Upper lobe of left lung (tissue), 6 donors: ENCODE measurements at regions not wholly inside any gene's neighbourhood (a gene's known extent, or its start where the extent isn't known, plus 50 kb on each side); places are given as distances from the start of the nearest gene placed in this dataset.

Source experiments
- ATAC-seq, 2 donors: fragments of 200-7000 bp; cut with Tn5 transposase; one replicate each; pipeline ENCODE4 v1.9.1; 2022; ENCODE audit warnings: mild to moderate bottlenecking in 2 of 2, moderate library complexity in 2 of 2; ENCODE audit not compliant: low FRiP score in 2 of 2
- DNase-seq, 2 donors: peaks; one replicate each; pipeline ENCODE4 v3.0.0-alpha.2; 2019 to 2020
- H3K27ac ChIP-seq, 4 donors: fragments of 200-600 bp; sonication (generic); one replicate each; pipeline ENCODE4 v1.5.1; 2016 to 2019
- H3K27me3 ChIP-seq, 4 donors: fragments of 200-600 bp; sonication (generic); one replicate each; pipeline ENCODE4 v1.5.1; 2017 to 2019
- H3K36me3 ChIP-seq, 4 donors: fragments of 200-600 bp; sonication (generic); one replicate each; pipeline ENCODE4 v1.5.1; 2016 to 2019
- H3K4me1 ChIP-seq, 4 donors: fragments of 200-600 bp; sonication (generic); one replicate each; pipeline ENCODE4 v1.5.1; 2018 to 2019
- H3K4me3 ChIP-seq, 4 donors: fragments of 200-600 bp; sonication (generic); one replicate each; pipeline ENCODE4 v1.5.1; 2017 to 2019; ENCODE audit warnings: mild to moderate bottlenecking in 2 of 4, moderate library complexity in 1 of 4
- H3K9me3 ChIP-seq, 4 donors: fragments of 200-600 bp; sonication (generic); one replicate each; pipeline ENCODE4 v1.5.1; 2018 to 2019
- EP300 ChIP-seq, 4 donors: sonication (generic); formaldehyde crosslinking; IDR thresholded peaks; one replicate each; pipeline ENCODE4 v1.5.1; 2017; ENCODE audit warnings: antibody characterized with exemption in 4 of 4, control low read depth in 2 of 4
- POLR2A ChIP-seq, 4 donors: fragments of 450-650 bp; IDR thresholded peaks; one replicate each; pipeline ENCODE4 v1.5.1; 2016 to 2017; ENCODE audit warnings: antibody characterized with exemption in 4 of 4, mild to moderate bottlenecking in 2 of 4
- POLR2AphosphoS5 ChIP-seq, 2 donors: sonication (generic); formaldehyde crosslinking; IDR thresholded peaks; one replicate each; pipeline ENCODE4 v1.5.1; 2017; ENCODE audit warnings: antibody characterized with exemption in 2 of 2
- WGBS, 2 donors: methylation state at CpG; one replicate each; pipeline ENCODE4 v1.1.5; 2017 to 2018; 5-methylcytosine and 5-hydroxymethylcytosine counted together
- TF ChIP-seq, protein P1 (sequence below), 6 experiments: fragments of 450-650 bp in 4 of 6; fragments of 200-600 bp in 2 of 6; sonication (generic) in 2 of 6; IDR thresholded peaks; one replicate each; pipeline ENCODE4 v1.5.1; 2016 to 2019; ENCODE audit warnings: antibody characterized with exemption in 6 of 6
- donor health status: DM: no; HTN: no; CAD: no; lungs with moderate emphysema.
- donor health status: DM: no; HTN: yes; CAD: no; lungs with severe emphysema.

DNA sequence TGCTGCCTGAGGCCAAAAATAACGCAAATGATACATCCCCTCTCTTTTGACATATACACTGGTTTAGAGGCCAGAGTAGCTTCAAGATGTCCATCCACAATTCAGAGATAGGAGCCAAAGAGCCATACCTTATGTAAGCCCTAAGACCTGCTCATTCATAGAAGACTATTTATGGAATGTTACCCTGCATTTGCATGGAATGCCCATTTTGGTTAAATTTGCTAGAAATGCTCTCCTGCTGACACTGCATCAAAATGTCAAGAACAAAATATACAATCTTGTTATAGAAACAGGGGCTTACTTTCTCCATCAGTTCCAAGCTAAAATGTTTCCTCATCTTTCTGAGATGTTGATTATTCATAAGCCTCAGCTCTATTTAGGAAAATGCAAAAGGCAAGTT lies 183.3 kb upstream of the CDKN3 start:
- H3K27me3 ChIP-seq, result no peaks in the 10 kb centered on the region
- H3K9me3 ChIP-seq, result no peaks in the 10 kb centered on the region
- TF ChIP-seq POLR2A (IDR thresholded peaks at IDR 0.05) (no peak), POLR2AphosphoS5 (IDR thresholded peaks at IDR 0.05) (no peak), EP300 (IDR thresholded peaks at IDR 0.05) (no peak)
- TF ChIP-seq, protein P1, sequence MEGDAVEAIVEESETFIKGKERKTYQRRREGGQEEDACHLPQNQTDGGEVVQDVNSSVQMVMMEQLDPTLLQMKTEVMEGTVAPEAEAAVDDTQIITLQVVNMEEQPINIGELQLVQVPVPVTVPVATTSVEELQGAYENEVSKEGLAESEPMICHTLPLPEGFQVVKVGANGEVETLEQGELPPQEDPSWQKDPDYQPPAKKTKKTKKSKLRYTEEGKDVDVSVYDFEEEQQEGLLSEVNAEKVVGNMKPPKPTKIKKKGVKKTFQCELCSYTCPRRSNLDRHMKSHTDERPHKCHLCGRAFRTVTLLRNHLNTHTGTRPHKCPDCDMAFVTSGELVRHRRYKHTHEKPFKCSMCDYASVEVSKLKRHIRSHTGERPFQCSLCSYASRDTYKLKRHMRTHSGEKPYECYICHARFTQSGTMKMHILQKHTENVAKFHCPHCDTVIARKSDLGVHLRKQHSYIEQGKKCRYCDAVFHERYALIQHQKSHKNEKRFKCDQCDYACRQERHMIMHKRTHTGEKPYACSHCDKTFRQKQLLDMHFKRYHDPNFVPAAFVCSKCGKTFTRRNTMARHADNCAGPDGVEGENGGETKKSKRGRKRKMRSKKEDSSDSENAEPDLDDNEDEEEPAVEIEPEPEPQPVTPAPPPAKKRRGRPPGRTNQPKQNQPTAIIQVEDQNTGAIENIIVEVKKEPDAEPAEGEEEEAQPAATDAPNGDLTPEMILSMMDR (IDR thresholded peaks at IDR 0.05), result no peak
- no peaks in the 10 kb centered on the region for H3K4me1 ChIP-seq
- no peak overlapping the region for H3K27ac ChIP-seq
- 96 to 100% methylated on average over 1 of the region's 1 CpG for WGBS, 2 donors
- no peak for ATAC-seq
- no peak for DNase-seq
- no peaks in the 10 kb centered on the region for H3K36me3 ChIP-seq
- no peak overlapping the region for H3K4me3 ChIP-seq

DNA sequence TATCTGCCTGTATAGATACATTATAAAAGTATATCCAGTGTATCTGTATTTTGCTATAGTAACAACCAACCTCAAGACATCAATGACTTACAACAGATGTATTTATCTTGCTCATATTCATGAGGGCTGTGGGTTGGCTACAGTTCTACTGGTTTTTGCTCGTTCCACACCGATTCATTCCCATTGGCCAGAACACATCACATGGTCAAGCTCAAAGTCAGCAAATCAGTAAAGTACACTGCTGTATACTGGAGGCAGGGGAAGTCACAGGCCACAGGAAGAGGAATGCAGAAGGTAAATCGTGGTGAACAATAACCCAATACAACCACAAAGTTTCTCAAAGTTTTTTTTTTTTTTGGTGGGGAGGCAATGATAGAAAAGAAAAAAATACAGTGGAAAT lies 180.0 kb upstream of the CDKN3 start:
- WGBS, 2 donors, result 76 to 84% methylated on average over 3 of the region's 3 CpGs

DNA sequence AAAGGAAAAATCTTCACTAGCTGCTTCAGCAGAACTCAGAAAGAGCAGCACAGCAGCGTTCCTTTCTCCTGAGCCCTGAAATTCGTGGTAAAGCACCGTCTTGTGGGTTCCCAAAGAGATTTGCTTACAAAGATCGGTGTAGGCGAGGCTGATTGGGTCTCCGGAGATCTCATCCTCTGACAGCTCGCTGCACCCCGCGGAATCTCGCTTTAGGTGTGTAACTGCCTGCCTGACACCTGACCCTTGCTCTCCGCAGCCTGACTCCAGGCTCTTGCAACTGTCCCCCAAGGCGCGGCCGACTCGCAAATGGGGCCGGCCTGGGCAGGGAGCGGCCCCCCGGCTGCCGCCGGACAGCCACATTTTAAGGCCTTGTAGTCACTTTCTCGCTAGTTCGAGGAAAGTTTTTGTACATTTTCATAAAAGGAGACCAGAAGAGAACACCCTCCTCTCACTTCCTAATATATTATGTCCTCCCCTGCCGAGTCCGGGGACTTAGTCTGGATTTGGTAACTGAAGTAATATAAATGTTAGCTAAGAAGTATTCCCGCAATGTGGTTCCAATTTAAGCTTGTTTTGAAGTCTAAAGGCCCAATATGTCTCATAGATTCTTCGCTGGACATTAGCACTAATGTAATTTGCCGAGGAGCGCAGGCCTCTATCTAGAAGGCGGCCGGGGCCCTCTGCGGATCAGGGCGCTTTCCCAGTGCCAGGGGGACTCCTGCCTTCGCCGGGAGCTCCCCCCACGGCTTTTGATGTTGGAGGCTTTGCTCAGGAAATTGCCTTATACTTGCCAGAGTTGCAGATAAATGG lies 177.3 kb upstream of the CDKN3 start:
- no peaks in the 10 kb centered on the region for H3K36me3 ChIP-seq
- peak overlapping the region in 3 of 4 donors; percentile 23 to 40 (median 38) for H3K4me3 ChIP-seq
- no peaks in the 10 kb centered on the region for H3K9me3 ChIP-seq
- 54 to 56% methylated on average over 22 to 35 of the region's 35 CpGs for WGBS, 2 donors
- ATAC-seq, result peak in 1 of 2 donors; percentile 8
- H3K27me3 ChIP-seq, result peaks cover 0 to 3% (median 0%) of the 10 kb centered on the region in 4 donors
- H3K4me1 ChIP-seq, result peaks cover 0 to 6% (median 0%) of the 10 kb centered on the region in 4 donors
- peak in 1 of 2 donors; percentile 68 for DNase-seq
- H3K27ac ChIP-seq, result no peak overlapping the region
- no peak for TF ChIP-seq POLR2A (IDR thresholded peaks at IDR 0.05)
- TF ChIP-seq, protein P1 (IDR thresholded peaks at IDR 0.05), result no peak
- TF ChIP-seq EP300 (IDR thresholded peaks at IDR 0.05), result no peak
- no peak for TF ChIP-seq POLR2AphosphoS5 (IDR thresholded peaks at IDR 0.05)

More for the DNA sequence above, 180.0 kb upstream of the CDKN3 start:
- no peak for ATAC-seq
- Histone ChIP-seq H3K27ac (no peak overlapping the region), H3K9me3 (no peaks in the 10 kb centered on the region), H3K4me1 (peaks cover 0 to 6% (median 0%) of the 10 kb centered on the region in 4 donors), H3K4me3 (no peak overlapping the region), H3K27me3 (peaks cover 0 to 3% (median 0%) of the 10 kb centered on the region in 4 donors), H3K36me3 (no peaks in the 10 kb centered on the region)
- TF ChIP-seq, protein P1 (IDR thresholded peaks at IDR 0.05), result no peak
- TF ChIP-seq EP300 (IDR thresholded peaks at IDR 0.05) (no peak), POLR2A (IDR thresholded peaks at IDR 0.05) (no peak), POLR2AphosphoS5 (IDR thresholded peaks at IDR 0.05) (no peak)
- no peak for DNase-seq

DNA sequence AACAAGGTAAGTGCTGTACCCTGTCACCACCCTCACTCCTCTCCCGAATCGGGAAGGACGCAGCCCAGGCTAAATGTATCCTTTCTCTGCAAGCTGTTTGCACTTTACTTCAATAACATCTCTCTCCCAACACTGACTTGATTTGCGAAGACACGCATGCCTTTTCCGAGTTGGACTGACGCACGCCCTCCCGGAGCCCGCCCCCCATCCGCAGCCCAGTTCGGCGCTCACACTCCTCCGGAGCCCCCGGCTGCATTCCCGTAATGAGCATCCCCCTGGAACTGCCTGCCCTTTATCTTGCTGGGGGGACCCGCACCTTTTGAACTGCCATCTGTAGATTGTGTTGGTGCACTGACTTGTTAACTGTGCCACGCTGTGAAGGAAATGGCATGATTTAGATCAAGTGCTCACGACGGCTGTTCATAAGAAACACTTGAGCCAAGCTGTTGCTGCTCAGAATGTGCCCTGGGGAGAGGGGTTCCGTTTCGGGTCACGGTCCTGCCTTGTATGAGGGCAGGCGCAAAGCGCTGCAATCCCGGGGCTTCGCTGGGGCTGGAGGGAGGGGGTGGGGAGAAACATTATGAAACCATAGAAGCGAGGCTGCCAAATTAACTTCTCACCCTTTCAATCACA lies 176.6 kb upstream of the CDKN3 start:
- Histone ChIP-seq H3K27me3 (peaks cover 0 to 3% (median 0%) of the 10 kb centered on the region in 4 donors), H3K27ac (no peak overlapping the region), H3K9me3 (no peaks in the 10 kb centered on the region), H3K36me3 (no peaks in the 10 kb centered on the region), H3K4me1 (peaks cover 0 to 6% (median 0%) of the 10 kb centered on the region in 4 donors), H3K4me3 (peak overlapping the region in 3 of 4 donors; percentile 23 to 40 (median 38))
- WGBS, 2 donors, result 7 to 9% methylated on average over 23 to 28 of the region's 28 CpGs
- DNase-seq, result peak in 1 of 2 donors; percentile 54
- TF ChIP-seq POLR2A (IDR thresholded peaks at IDR 0.05) (no peak), EP300 (IDR thresholded peaks at IDR 0.05) (no peak), POLR2AphosphoS5 (IDR thresholded peaks at IDR 0.05) (no peak)
- ATAC-seq, result peak in 1 of 2 donors; percentile 79

DNA sequence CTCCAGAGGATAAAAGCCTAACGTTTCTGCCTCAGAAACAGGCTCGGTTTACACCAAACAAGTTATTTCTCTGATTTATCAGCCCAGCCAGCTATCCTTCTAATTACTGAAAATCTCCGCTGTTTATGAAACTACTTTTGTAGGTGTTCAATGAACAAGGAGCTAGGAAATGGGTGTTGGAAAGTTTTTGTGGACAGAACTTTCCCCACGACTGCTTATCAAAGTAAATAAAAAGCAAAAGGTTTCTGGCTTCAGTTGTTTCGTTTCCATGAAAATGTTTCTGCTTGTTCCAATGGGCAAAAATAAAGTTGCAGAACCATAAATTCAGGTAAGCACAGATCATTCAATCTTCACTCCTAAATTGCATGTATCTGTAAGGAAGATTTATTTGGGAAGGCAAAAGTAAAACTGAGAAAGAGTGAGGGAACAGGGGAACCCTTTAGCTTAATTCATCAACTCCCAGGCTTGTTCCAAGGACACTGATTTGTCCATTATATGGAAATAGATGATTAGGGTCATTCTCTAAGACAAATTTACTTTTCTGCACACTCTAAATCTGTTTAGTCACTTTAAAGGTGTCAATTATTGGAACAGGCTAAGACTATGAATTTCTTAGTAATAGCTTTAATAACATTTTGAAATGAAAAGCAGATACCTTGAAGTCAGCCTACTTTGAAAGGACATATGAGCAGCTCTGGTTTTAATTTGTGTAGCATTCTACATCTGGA lies 175.9 kb upstream of the CDKN3 start:
- no peak for DNase-seq
- Histone ChIP-seq H3K9me3 (no peaks in the 10 kb centered on the region), H3K36me3 (no peaks in the 10 kb centered on the region), H3K4me1 (peaks cover 0 to 9% (median 0%) of the 10 kb centered on the region in 4 donors), H3K27ac (no peak overlapping the region), H3K4me3 (peak overlapping the region in 3 of 4 donors; percentile 23 to 40 (median 38)), H3K27me3 (peaks cover 0 to 3% (median 0%) of the 10 kb centered on the region in 4 donors)
- TF ChIP-seq EP300 (IDR thresholded peaks at IDR 0.05), result no peak
- TF ChIP-seq POLR2A (IDR thresholded peaks at IDR 0.05), result no peak
- TF ChIP-seq, protein P1 (IDR thresholded peaks at IDR 0.05), result no peak
- TF ChIP-seq POLR2AphosphoS5 (IDR thresholded peaks at IDR 0.05), result no peak
- 12 to 23% methylated on average over 5 of the region's 5 CpGs for WGBS, 2 donors
- ATAC-seq, result no peak
